Amygdala (tissue), 56 donors: ENCODE measurements at regions not wholly inside any gene's neighbourhood (a gene's known extent, or its start where the extent isn't known, plus 50 kb on each side); places are given as distances from the start of the nearest gene placed in this dataset.
A peak's percentile ranks its signal among the peaks of the same experiment; 100 is the strongest.
"Not testable (repeated sequence)": the region's sequence is repeated elsewhere in the genome, so short reads cannot be mapped to it uniquely, and the experiment has no call there.

ENCODE experiments used
- DNase-seq, 56 donors: peaks; one replicate each; lab custom pipeline; 2025; lab: John Stamatoyannopoulos, UW

GRCh38 chr9:33734941-33735835 is 60.2 kb upstream of the PRSS3 start:
- DNase-seq: not testable (repeated sequence)

- peak in 2 of 56 donors; percentile 6 to 7 for DNase-seq
Measured at GRCh38 chr9:33737811-33738606, 57.4 kb upstream of the PRSS3 start.

GRCh38 chr9:33739398-33739797 is 56.0 kb upstream of the PRSS3 start:
- no peak for DNase-seq

- no peak for DNase-seq
Measured at GRCh38 chr9:33740075-33740474, 55.3 kb upstream of the PRSS3 start.

GRCh38 chr9:33740958-33741357 is 54.4 kb upstream of the PRSS3 start:
- DNase-seq: not testable (repeated sequence)

GRCh38 chr9:33742051-33742450 is 53.3 kb upstream of the PRSS3 start:
- DNase-seq: no peak

GRCh38 chr9:33742519-33742918 is 52.8 kb upstream of the PRSS3 start:
- no peak for DNase-seq
